ENCODE measurements at regions not wholly inside any gene's neighbourhood (a gene's known extent, or its start where the extent isn't known, plus 50 kb on each side); places are given as distances from the start of the nearest gene placed in this dataset.
A peak's percentile ranks its signal among the peaks of the same experiment; 100 is the strongest.
"Not testable (repeated sequence)": the region's sequence is repeated elsewhere in the genome, so short reads cannot be mapped to it uniquely, and the experiment has no call there.

GRCh38 chr15:25068696-25069095 is 113.9 kb downstream of the SNRPN start:
- DNase-seq = no peak

GRCh38 chr15:25070353-25070963 is 115.7 kb downstream of the SNRPN start:
- no peak for DNase-seq

- no peak for DNase-seq
Observed at GRCh38 chr15:25072857-25073476, 118.2 kb downstream of the SNRPN start.

GRCh38 chr15:25087137-25087536 is 132.3 kb downstream of the SNRPN start:
- no peak for DNase-seq

GRCh38 chr15:25088261-25088790 is 133.5 kb downstream of the SNRPN start:
- no peak for DNase-seq

GRCh38 chr15:25089577-25089976 is 134.8 kb downstream of the SNRPN start:
- no peak for DNase-seq

- DNase-seq = no peak
Observed at GRCh38 chr15:25090073-25090733, 135.4 kb downstream of the SNRPN start.

- DNase-seq = no peak
Observed at GRCh38 chr15:25091421-25092158, 136.8 kb downstream of the SNRPN start.

GRCh38 chr15:25092661-25093060 is 137.9 kb downstream of the SNRPN start:
- no peak for DNase-seq

- DNase-seq = no peak
Observed at GRCh38 chr15:25093455-25094029, 138.8 kb downstream of the SNRPN start.

GRCh38 chr15:25094066-25094465 is 139.3 kb downstream of the SNRPN start:
- DNase-seq = no peak

GRCh38 chr15:25094519-25094918 is 139.7 kb downstream of the SNRPN start:
- no peak for DNase-seq

- no peak for DNase-seq
Observed at GRCh38 chr15:25095179-25095578, 140.4 kb downstream of the SNRPN start.

- DNase-seq = not testable (repeated sequence)
Observed at GRCh38 chr15:25099966-25100365, 145.2 kb downstream of the SNRPN start.

- no peak for DNase-seq
Observed at GRCh38 chr15:25106209-25106608, 151.4 kb downstream of the SNRPN start.

- DNase-seq = no peak
Observed at GRCh38 chr15:25133804-25134203, 179.0 kb downstream of the SNRPN start.

GRCh38 chr15:25134546-25134945 is 179.8 kb downstream of the SNRPN start:
- DNase-seq = no peak

- no peak for DNase-seq
Observed at GRCh38 chr15:25136119-25136518, 181.3 kb downstream of the SNRPN start.

- no peak for DNase-seq
Observed at GRCh38 chr15:25137013-25137412, 182.2 kb downstream of the SNRPN start.

- DNase-seq = no peak
Observed at GRCh38 chr15:25169318-25169717, 214.5 kb downstream of the SNRPN start.

GRCh38 chr15:25170113-25170731 is 215.4 kb downstream of the SNRPN start:
- peak; percentile 6 for DNase-seq

- peak; percentile 3 for DNase-seq
Observed at GRCh38 chr15:25170781-25171110, 216.0 kb downstream of the SNRPN start.

Measured in right forelimb (tissue), 1 donor.